HPDE6-E6E7 (cell line): ENCODE measurements at regions not wholly inside any gene's neighbourhood (a gene's known extent, or its start where the extent isn't known, plus 50 kb on each side); places are given as distances from the start of the nearest gene placed in this dataset.

Experiments
- DNase-seq: peaks from one replicate; pipeline ENCODE4 v3.0.0; 2011; ENCODE audit warnings: missing footprints; ENCODE audit errors: extremely low spot score

GRCh38 chr16:7014756-7015155, 317.9 kb upstream of the RBFOX1 start:
- DNase-seq: no peak

- no peak for DNase-seq
Observed at GRCh38 chr16:7013990-7014389, 318.7 kb upstream of the RBFOX1 start.

GRCh38 chr16:7004266-7004665, 328.4 kb upstream of the RBFOX1 start:
- no peak for DNase-seq

- no peak for DNase-seq
Observed at GRCh38 chr16:6993544-6993943, 339.1 kb upstream of the RBFOX1 start.

- no peak for DNase-seq
Observed at GRCh38 chr16:6988846-6989245, 343.8 kb upstream of the RBFOX1 start.

- DNase-seq: no peak
Observed at GRCh38 chr16:6977916-6978315, 354.7 kb upstream of the RBFOX1 start.

GRCh38 chr16:6977291-6977690, 355.4 kb upstream of the RBFOX1 start:
- DNase-seq: no peak

- DNase-seq: no peak
Observed at GRCh38 chr16:6976716-6977115, 355.9 kb upstream of the RBFOX1 start.

- DNase-seq: no peak
Observed at GRCh38 chr16:6970171-6970857, 362.3 kb upstream of the RBFOX1 start.

- no peak for DNase-seq
Observed at GRCh38 chr16:6969594-6969993, 363.1 kb upstream of the RBFOX1 start.

- no peak for DNase-seq
Observed at GRCh38 chr16:6967796-6968320, 364.8 kb upstream of the RBFOX1 start.

- DNase-seq: no peak
Observed at GRCh38 chr16:6966925-6967324, 365.7 kb upstream of the RBFOX1 start.

- DNase-seq: no peak
Observed at GRCh38 chr16:6964679-6965078, 368.0 kb upstream of the RBFOX1 start.

GRCh38 chr16:6961704-6962103, 370.9 kb upstream of the RBFOX1 start:
- no peak for DNase-seq

GRCh38 chr16:6958184-6958583, 374.5 kb upstream of the RBFOX1 start:
- DNase-seq: no peak

- DNase-seq: no peak
Observed at GRCh38 chr16:6957681-6958080, 375.0 kb upstream of the RBFOX1 start.

- DNase-seq: no peak
Observed at GRCh38 chr16:6956511-6956910, 376.1 kb upstream of the RBFOX1 start.

GRCh38 chr16:6955303-6955702, 377.3 kb upstream of the RBFOX1 start:
- DNase-seq: no peak

GRCh38 chr16:6949240-6949639, 383.4 kb upstream of the RBFOX1 start:
- no peak for DNase-seq

GRCh38 chr16:6947291-6947690, 385.4 kb upstream of the RBFOX1 start:
- DNase-seq: no peak

GRCh38 chr16:6946802-6947201, 385.8 kb upstream of the RBFOX1 start:
- no peak for DNase-seq

GRCh38 chr16:6946106-6946505, 386.5 kb upstream of the RBFOX1 start:
- DNase-seq: no peak

GRCh38 chr16:6940968-6941367, 391.7 kb upstream of the RBFOX1 start:
- DNase-seq: no peak

GRCh38 chr16:6937641-6938040, 395.0 kb upstream of the RBFOX1 start:
- no peak for DNase-seq
